Loucy (cell line): ENCODE measurements at regions not wholly inside any gene's neighbourhood (a gene's known extent, or its start where the extent isn't known, plus 50 kb on each side); places are given as distances from the start of the nearest gene placed in this dataset.

Experiments
- EZH2phosphoT487 ChIP-seq: fragments of 200-600 bp; IDR thresholded peaks from 2 replicates; pipeline ENCODE4 v1.6.1; 2018; ENCODE audit warnings: antibody characterized with exemption, mild to moderate bottlenecking, moderate library complexity, borderline replicate concordance
- TF ChIP-seq, protein P1 (sequence below): fragments of 200-600 bp; sonication (generic); conservative IDR thresholded peaks from 2 replicates; pipeline ENCODE4 v1.5.1; 2014; ENCODE audit warnings: mild to moderate bottlenecking, antibody characterized with exemption, low read length

DNA sequence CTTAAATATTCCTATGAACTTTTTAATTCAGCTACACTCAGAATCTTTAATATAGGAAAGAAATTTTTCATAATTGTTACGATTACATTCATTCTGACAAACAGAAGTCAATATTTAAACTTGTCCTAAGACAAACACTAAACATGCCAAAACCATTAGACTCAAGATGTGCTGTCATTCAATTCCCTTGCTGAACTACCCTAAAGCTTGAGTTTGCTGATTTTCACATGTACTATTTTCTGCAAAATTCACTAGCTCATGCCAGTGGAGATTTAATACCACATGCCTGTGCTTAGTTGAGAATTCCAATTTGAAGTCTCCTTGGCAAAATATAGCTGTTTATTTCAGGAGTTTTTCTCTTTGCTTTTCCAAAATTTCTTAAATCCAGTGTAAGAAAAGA, 448.0 kb downstream of the COL12A1 start:
- TF ChIP-seq, protein P1, sequence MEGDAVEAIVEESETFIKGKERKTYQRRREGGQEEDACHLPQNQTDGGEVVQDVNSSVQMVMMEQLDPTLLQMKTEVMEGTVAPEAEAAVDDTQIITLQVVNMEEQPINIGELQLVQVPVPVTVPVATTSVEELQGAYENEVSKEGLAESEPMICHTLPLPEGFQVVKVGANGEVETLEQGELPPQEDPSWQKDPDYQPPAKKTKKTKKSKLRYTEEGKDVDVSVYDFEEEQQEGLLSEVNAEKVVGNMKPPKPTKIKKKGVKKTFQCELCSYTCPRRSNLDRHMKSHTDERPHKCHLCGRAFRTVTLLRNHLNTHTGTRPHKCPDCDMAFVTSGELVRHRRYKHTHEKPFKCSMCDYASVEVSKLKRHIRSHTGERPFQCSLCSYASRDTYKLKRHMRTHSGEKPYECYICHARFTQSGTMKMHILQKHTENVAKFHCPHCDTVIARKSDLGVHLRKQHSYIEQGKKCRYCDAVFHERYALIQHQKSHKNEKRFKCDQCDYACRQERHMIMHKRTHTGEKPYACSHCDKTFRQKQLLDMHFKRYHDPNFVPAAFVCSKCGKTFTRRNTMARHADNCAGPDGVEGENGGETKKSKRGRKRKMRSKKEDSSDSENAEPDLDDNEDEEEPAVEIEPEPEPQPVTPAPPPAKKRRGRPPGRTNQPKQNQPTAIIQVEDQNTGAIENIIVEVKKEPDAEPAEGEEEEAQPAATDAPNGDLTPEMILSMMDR = no peak
- no peak for TF ChIP-seq EZH2phosphoT487
